ENCODE measurements at regions not wholly inside any gene's neighbourhood (a gene's known extent, or its start where the extent isn't known, plus 50 kb on each side); places are given as distances from the start of the nearest gene placed in this dataset.

DNA sequence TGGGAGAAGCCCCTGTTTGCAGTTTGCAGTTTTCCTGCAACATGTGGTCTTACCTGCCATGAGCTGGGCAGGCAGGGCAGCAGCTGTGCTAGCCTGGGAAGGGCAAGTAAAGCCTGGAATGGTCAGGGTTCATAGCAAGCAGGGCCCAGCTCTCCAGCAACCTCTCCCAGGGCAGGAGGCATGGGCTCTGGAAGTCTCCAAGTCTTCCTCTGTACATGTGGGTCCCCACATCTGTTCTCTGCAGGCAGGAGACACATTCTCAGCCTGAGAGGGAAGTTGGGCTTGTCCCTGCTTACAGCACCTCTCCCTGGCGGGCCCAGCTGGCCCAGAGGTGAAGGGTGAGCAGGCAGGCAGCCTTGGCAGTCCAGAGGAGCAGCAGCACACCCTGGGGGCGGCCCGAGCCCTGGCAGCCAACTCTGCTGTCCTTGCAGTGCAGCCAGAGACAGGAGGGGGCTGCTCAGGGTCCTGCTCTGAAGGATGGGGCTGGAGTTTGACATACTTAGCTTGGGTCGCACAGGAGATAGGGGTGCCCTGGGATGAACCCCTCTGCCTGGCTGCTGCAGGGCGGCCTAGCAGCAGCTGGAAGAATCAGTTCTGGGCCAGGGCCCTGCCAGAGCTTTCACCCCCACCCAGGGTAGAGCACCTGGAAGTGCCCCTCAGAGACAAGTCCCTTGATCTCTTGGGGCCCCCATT, 176.0 kb downstream of the MRPL14 start:
- DNase-seq (ENCODE audit: low read depth): peak; percentile 69

DNA sequence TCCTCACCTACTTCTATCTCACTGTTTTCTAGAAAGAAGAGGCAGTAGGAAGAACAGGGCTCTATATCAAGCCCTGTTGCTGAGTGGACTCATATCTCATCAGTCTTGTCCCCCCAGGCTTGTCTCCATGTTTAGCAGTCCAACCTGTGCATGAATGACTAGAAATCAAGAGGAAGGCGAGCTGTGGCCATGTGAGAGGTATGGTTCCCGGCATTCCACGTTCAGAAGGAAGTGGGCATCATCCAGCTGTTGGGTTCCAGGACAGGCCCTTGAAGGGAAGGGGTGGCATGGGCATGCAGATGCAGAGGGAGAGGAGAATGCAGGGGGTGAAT, 176.6 kb downstream of the MRPL14 start:
- no peak for DNase-seq (ENCODE audit: low read depth)

DNA sequence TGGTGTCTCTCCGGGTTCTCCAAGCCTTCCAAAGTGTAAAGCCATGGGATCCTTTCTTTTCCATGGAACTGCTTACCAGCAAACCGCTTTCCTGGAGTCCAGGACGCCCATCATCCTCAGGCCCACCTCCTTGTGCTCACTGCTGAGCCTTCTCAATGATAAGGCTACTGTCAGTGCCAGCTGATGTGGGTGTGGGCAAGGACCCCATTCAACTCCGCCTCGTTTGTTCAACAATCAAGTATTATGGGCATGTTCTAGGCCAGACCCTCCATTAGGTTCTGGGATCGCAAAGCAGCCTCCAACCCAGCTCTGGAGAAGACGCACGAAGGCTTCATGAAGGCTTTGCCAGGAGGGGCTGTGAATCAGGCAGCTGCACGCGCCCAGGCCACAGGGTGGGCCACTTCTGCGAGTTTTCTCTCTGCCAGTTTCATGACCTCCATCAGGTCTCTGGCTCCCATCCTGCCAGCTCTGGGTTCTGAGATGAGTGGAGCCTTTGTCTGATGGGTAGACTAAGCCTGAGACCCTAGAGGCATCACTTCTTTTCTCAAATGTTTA, 177.1 kb downstream of the MRPL14 start:
- no peak for DNase-seq (ENCODE audit: low read depth)

DNA sequence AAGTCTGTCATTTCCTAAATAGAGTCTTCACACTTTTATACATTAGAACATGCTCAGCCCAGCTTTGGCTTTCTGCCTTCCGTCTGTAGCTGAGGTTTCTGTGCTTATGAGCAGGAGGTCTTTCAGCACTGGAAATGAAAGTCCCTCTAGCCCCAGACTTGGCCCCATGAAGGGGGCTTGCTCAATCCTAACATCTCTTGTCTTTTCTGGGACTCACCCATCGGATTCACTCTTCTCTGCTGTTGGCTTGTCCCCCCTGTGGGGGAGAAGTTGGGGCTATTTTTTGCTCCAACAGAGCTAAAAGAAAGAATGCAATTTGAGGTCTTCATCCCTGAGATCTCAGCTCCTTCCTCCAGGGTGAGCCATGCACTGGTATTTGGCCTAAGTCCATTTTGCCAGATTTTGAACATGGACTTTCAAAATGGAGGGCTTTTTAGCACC, 177.7 kb downstream of the MRPL14 start:
- peak; percentile 42 for DNase-seq (ENCODE audit: low read depth)

DNA sequence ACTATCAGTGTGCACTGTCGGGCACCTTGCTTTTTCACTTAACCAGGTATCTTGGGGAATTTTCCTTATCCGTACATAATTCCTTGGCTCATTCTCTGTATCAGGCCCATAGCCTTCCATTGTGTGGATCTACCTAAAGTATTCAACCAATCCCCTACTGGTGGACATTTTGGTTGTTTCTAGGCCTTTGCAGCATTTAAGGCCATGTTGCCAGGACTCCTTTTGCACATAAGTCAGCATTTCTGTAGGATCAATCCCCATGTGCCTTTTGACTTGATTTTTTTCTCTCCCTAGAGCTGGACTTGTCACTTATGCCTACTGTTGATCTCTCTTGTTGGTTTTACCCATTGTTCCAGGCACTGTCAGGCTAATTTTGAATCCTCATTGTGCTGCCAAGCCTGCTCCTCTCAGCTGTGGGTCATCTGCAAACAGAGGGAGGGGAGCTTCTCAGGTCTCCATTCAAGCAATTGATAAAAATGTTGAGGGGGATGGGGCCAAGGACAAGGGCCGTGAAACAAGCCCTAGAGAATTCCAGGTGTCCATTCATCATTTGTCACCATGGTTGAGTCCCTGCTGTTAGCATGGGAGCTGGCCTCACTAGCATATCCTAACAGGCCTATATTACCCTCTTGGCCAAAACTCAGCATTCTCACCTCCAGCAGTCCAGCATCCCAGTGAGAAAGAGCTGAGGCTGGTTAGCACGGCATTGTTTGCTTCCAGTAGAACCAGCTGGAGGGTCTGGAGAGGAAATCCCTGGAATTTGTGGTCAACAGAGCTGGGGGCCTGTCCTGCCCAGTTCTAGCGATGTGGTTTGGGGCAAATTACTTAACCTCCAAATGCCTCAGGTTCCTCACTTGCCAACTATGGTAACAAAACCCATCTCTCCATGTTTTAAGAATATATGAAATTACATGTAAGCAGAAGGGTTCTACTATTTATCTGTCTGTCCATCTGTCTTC, 178.4 kb downstream of the MRPL14 start:
- DNase-seq (ENCODE audit: low read depth): peak; percentile 94

DNA sequence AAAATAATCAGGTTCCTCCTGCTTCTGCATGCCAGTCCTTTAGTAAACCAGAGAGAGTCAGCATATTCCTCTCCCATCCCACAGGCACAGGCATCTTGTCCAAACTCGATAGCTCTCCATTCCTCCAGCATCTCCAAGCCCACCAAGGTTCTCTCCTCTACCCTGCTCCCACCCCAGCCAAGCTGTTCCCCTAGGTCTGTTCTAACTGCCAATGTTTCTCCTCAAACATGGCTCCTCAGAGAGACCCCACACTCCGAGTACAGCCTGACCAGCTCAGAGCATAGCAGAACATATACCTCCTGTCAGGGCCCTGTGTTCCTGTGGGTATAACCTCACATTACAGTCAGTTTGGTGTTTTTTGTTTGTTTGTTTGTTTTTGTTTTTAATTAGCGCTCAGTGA, 177.8 kb downstream of the VEGFA start:
- no peak for DNase-seq (ENCODE audit: low read depth)

DNA sequence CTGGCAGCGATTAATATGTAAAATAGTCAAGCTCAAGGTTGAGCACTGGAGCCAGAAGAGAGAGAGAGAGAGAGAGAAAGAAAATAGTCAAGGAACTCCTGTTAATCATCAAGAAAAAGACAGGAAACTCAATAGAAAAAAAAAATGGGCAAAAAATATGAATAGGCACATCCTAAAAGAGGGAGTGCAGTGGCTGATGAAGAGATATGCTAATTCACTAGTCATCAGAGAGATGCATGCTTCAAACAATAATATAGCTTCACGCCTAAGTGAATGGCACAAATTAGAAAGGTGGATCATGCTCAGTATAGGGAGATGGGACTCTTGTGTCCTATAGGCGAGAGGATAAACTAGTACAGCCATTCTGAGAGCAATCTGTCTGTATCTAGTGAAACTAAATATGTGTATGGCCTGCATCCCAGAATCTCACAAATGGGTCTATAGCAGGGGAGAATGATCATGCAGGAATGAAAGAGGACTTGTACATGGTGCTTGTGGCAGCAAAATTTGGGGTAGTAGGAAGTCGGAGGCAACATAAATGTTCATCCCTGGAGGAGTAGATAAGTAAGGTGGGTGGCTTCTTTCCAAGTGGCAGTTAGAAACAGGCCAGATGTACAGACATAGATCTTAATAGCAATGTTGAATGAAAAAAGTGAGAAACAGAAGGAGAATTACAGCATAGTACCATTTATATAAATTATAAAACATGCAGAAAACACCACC, 176.8 kb downstream of the VEGFA start:
- no peak for DNase-seq (ENCODE audit: low read depth)

DNA sequence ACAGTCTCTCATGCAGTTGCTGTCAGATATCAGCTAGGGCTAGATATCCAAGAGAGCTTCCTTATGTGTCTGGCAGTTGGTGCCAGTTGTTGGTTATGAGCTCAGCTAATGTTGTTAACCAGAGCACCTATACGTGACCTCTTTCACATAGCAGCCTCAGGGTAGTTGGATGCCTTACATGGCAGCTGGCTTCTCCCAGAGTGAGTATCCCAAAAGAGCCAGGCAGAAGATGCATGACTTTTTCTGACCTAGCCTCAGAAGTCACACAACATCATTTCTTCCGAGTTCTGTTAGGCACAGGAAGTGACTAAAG, 175.7 kb downstream of the VEGFA start:
- DNase-seq (ENCODE audit: low read depth): peak; percentile 96

DNA sequence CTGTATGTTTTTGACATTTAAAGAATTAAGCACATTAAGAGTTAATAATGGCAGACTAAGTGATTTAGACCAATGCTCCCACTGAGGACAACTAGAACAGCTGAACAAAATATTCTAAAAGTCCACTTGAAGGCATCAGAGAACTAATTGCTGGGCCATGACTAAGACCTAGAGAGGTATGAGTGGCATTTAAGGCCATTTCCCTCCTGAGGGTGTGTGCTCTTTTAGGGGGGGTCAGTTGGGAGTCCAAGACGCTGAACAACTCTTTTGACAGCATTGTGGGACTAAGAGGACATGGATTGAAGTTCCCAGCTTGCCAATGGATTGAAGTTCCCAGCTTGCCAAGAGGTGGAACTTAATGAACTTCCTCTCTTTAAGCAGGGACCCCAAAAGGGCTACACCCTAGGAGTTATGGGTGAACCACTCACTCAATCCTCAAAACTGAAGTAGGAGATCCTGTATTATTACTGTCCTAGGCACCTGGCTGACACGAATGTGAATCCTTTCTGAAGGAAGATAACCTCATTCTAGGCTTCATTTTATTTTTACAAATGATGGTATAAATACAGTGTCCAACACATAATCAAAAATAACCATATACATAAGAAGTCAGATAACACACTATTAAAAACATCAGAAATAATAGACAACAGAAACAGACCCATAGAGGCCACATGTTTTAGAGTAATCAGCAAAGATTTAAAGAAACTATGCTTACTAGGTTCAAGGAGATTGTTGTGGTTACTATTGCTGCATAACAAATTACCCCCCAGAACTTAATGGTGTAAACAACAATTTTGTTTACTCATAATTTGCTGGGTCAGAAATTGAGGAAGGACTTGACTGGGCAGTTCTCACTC, 175.1 kb downstream of the VEGFA start:
- peak; percentile 75 for DNase-seq (ENCODE audit: low read depth)

DNA sequence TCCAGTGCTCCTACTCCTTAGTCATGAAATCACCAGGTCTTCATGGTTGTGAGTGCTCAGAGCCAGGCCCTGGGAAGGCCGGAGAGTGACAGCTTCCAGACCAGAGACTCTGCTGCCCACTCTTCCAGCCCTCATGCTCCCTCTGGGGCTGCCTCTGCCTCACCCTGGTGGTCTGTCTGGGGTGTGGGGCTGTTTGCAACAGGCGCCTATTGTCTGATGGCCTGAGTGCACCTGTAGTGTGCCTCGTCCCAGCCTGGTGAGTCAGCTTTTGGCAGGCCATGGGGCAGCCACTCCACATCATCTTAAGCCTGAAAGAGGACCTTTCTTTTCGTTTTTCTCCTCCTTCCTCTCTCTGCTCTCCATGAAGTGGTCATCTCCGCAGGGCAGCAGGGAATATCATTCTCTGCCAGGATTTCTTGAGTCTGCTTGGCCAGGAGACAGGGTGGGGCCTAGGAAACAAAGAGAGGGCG, 173.8 kb downstream of the VEGFA start:
- DNase-seq (ENCODE audit: low read depth): peak; percentile 76

DNA sequence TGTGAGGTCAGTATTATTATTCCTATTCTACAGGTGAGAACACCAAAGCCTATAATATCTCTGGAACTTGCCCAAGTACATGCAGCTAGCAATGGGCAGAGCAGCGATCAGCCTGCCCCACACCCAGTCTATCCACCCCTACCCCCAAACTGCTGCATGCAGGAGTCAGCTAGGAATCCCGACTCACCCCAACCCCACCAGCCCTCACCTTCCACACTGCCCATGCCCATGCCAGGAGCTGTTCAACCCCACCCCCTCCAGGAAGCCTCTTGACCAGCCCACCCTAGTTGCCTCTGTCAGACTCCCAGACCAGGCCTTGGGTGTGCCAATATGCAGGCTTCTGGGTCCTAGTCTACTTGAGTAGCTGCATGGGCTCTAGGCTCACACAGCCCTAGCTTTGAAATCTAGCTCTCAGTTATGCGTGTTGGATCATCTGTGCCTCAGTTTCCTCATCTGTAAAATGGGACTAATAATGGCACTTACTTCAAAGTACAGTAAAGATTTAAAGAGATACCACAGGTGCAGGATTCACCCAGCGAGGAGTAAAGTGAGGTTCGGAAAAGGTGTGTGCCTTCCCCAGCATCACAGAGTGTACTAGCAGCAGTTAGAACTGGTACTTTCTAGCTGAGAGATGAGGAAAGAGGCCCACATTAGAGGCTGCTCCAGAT, 173.2 kb downstream of the VEGFA start:
- no peak for DNase-seq (ENCODE audit: low read depth)

DNA sequence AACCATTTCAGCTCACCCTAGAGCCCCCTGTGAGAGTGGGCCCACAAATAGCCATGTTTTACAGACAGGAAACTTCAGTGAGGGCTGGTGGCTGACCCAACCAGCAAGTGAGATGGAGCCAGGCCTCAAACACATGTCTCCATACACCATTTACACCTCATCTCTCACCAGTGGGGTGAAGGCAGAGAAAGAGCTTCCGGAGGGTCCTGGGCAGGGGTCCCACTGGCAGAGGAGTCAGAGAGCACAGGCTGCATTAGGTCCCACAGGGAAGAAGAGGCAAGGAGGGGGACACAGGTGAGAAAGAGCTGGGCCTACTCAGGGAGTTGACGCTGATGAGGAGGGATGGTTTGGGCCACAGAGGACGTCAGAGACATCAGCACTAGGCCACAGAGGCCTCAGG, 172.6 kb downstream of the VEGFA start:
- DNase-seq (ENCODE audit: low read depth): no peak

DNA sequence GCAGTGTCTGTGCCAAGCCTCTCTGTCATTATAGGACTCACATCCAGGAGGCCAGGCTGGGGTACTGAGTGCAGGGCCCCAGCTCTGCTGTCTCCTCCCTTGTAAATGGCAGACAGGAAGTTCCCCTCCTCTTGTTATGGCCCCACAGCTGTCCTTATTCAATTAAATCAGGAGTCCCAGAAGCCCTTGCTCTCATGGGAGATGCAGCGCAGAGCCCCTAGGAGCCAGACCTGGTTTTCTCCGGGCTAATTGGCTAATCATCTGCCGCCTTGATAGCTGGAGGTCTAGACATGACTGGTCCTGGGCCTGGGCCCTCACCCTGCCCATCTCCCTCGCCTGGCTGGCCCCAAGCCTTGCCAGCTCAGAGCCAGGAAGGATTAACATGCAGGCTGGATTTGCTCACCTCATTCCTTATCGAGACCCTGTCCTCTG, 172.0 kb downstream of the VEGFA start:
- DNase-seq (ENCODE audit: low read depth): no peak

DNA sequence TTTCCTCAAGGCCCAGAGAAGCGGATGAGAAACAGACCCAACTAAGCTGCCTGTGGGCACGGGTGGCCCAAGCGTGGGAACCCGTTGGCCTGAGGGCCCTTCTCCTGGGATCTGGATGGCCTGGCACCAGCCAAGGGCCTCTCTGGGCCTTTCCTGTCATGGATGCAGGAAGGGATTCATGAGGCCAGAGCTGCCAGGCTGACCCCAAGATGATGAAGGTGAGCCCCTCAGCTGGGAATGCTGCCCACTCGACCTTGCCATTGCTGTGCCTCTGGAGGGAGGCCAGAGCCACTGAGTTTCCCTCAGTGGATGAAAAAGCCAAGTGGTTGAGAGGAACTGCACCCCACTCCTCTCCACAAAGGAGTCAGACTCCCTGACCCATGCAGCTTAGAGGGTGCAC, 171.2 kb downstream of the VEGFA start:
- DNase-seq (ENCODE audit: low read depth): no peak

DNA sequence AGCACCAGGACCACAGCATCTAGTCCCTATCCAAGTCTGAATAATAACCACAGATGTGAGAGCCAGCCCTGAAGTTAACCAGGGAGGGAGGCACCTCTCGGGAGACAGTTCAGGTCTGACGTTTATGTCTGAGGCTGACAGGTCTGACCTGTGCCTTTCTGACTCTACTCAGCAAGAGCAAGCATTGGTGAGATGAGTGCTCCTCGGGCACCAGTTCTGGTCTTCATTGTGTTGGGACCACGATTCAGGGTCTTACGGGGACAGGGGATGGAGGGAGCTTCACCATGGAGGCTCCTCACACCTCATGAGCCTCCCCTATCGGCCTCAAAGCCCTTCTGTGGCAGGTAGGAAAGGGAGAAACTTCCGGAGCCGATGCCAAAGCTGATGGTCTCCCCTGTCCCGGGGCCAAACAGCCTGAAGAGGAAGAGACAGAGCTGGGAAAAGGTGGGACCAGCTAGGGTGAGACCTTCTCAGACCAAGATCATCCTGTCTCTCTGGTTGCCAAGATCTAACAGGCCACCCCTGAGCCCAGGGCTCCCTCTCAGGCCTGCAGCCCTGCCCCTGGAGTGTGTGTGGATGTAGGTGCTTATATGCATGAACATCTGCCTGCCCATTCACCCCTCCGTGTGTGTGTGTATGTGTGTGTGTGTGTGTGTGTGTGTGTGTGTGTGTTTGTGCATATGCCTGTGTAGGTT, 170.5 kb downstream of the VEGFA start:
- DNase-seq (ENCODE audit: low read depth): no peak

DNA sequence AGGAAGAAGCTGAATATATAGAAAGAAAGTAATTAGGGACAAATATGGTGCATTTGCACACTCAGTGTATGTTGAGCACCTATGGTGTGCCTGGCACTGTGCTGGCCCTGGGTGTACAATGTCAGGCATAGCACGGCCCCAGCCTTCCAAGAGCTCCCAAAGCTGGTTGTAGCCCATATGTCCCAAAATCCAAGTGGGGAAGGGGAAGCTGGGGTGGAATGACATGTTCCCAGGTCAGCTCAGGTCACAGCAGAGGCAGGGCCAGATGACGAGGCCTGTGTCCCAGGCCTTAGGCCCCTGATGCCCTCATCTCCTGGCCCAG, 170.0 kb downstream of the VEGFA start:
- DNase-seq (ENCODE audit: low read depth): no peak

DNA sequence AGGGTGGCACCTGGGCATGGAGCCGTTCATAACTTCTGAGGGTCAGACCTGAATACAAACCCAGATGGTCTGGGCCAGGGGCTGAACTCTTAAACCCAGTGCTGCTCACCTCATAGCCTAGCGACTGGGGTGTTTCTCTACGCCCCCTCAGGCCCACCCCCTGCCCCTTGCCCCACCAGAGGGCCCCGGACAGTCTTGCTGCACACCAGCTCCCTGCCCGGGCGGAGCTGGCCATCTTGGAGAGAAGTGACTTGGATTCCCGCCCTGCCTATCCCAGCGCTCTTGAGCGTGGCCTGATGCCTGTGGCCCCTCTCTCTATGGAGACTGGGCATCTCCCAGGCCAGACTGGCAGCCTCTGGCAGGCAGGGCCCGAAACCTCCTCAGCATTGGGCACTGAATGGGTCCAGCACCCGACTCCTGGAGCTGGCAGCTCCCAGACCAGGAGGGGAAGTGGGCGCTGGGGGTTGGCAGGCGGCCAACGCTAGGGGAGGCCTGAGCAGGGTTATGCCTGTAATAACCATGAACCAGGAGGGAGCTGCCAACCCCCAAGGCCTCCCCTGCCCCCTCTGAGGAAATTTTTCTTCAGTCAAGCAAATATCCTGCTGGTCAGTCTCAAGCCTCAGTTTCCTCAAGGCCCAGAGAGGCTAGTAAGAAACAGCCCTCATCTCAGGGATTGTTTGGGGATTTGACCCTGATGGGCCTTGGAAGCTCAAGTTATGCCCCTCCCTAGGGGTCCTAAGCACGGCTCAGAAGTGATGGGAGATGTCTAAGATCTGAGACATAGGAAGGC, 169.5 kb downstream of the VEGFA start:
- DNase-seq (ENCODE audit: low read depth): no peak

DNA sequence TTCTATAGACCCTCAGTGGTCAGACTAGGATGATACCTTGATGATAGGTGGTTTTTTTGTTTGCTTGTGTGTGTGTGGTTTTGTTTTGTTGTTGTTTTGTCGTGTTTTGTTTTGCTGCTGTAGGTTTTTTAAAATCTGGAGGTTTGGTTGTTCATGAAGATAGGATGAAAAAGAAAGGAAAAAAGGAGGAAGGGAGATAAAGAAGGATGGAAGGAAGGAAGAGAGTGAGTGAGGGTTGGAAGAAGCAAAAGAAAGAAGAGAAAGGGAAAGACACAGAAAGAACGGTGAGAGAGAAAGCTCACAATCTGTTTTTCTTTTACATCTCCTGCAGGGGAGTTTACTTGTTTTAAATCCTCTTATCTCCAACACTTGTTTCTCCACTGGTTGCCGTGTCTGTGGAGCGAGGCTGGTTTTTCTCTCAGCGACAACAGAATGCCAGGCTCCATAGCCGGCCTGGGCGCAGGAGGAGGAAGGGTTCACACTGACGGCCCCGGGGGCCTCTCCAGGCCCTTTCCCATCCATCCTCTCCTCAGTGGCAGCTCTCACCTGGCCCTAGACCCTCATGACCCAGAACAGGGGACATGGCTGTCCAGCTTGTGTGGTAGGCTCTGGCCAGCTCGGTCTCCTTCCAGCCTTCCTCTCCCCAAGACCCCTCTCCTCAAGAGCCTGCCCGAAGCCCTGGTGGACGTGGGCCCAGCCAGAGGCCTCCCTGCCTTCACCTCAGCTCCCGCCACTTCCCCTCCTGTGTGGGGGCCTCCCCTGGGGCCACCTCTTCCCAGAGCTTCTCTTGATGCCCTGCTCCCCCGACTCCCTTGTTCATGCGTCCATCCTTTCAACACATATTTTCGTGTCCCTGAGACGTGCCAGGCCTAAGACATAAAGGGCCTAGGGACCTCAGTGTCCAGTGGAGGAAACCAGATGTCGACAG, 168.4 kb downstream of the VEGFA start:
- no peak for DNase-seq (ENCODE audit: low read depth)
